ENCODE measurements at regions not wholly inside any gene's neighbourhood (a gene's known extent, or its start where the extent isn't known, plus 50 kb on each side); places are given as distances from the start of the nearest gene placed in this dataset.
A peak's percentile ranks its signal among the peaks of the same experiment; 100 is the strongest.

DNA sequence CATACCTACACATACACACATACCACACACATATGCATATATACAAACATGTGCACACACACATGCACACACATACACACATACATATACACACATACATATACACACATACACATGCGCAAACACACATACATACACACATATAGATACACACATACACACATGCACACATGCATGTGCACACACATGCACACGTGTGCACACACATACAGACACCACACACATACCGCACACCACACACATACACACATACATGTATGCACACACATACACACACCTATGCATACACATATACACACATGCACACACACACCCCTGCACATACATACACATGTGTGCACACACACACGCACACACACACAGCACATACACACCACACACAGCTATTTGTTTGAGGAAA, 236.5 kb downstream of the WDR11 start (continued):
- TF ChIP-seq, protein P1, sequence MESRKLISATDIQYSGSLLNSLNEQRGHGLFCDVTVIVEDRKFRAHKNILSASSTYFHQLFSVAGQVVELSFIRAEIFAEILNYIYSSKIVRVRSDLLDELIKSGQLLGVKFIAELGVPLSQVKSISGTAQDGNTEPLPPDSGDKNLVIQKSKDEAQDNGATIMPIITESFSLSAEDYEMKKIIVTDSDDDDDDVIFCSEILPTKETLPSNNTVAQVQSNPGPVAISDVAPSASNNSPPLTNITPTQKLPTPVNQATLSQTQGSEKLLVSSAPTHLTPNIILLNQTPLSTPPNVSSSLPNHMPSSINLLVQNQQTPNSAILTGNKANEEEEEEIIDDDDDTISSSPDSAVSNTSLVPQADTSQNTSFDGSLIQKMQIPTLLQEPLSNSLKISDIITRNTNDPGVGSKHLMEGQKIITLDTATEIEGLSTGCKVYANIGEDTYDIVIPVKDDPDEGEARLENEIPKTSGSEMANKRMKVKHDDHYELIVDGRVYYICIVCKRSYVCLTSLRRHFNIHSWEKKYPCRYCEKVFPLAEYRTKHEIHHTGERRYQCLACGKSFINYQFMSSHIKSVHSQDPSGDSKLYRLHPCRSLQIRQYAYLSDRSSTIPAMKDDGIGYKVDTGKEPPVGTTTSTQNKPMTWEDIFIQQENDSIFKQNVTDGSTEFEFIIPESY (IDR thresholded peaks at IDR 0.05; ENCODE audit: extremely low read depth, insufficient replicate concordance, low read length): no peak
- TF ChIP-seq ELF1 (IDR thresholded peaks at IDR 0.05; ENCODE audit: borderline replicate concordance, low read depth): no peak
- TF ChIP-seq FOSL1 (IDR thresholded peaks at IDR 0.05; ENCODE audit: low read depth): no peak

DNA sequence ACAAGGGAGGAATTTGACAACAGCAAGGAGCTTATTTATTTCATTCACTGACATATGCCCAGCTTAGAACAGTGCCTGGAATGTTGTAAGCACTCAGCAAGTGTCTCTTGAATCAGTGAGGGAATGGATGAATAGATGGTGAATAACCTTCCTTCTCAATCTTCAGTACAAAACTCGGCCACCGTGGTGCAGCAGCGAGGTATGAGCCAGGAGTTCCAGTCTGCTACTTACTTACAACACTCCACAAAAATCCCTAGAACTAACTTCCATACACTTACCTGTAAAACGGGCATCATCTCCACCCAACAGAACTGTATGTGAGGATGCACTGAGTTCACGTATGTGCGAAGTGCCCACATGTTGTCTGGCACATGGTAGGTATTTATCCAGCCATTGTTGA, 237.4 kb downstream of the WDR11 start:
- Histone ChIP-seq H3K27ac (ENCODE audit: low read depth, low read length) (no peak overlapping the region), H3K9me3 (ENCODE audit: control insufficient read depth in 1 of 2, insufficient read depth in 1 of 2, low read depth in 1 of 2, low read length in 2 of 2) (no peaks in the 10 kb centered on the region), H3K79me2 (ENCODE audit: insufficient read depth, low read length) (no peaks in the 10 kb centered on the region), H3K36me3 (ENCODE audit: control insufficient read depth in 1 of 2, insufficient read depth in 2 of 2, low read length in 2 of 2) (no peaks in the 10 kb centered on the region), H2AFZ (ENCODE audit: low read depth, low read length, poor library complexity, severe bottlenecking) (no peak overlapping the region), H3K9ac (ENCODE audit: low read length) (no peak overlapping the region), H3K9me2 (ENCODE audit: insufficient read depth) (no peaks in the 10 kb centered on the region), H3K4me1 (ENCODE audit: control insufficient read depth in 1 of 2, insufficient read depth in 2 of 2, low read length in 2 of 2) (peaks cover 7 to 13% of the 10 kb centered on the region in 2 experiments; a peak in 3 of 4 replicates), H3K4me3 (replicated peaks in 1 of 2; ENCODE audit: low read depth in 1 of 2, low read length in 2 of 2) (no peak overlapping the region), H3K4me2 (ENCODE audit: low read length) (no peak overlapping the region), H4K20me1 (ENCODE audit: insufficient read depth) (no peaks in the 10 kb centered on the region), H3K27me3 (ENCODE audit: insufficient read depth, low read length) (0 out of 2 replicates have a peak, but pooled peaks cover 5% of the 10 kb centered on the region)
- no peak for TF ChIP-seq SRF (IDR thresholded peaks at IDR 0.05; ENCODE audit: low read depth)
- TF ChIP-seq EGR1 (IDR thresholded peaks at IDR 0.05; ENCODE audit: low read depth): no peak
- TF ChIP-seq, protein P2, sequence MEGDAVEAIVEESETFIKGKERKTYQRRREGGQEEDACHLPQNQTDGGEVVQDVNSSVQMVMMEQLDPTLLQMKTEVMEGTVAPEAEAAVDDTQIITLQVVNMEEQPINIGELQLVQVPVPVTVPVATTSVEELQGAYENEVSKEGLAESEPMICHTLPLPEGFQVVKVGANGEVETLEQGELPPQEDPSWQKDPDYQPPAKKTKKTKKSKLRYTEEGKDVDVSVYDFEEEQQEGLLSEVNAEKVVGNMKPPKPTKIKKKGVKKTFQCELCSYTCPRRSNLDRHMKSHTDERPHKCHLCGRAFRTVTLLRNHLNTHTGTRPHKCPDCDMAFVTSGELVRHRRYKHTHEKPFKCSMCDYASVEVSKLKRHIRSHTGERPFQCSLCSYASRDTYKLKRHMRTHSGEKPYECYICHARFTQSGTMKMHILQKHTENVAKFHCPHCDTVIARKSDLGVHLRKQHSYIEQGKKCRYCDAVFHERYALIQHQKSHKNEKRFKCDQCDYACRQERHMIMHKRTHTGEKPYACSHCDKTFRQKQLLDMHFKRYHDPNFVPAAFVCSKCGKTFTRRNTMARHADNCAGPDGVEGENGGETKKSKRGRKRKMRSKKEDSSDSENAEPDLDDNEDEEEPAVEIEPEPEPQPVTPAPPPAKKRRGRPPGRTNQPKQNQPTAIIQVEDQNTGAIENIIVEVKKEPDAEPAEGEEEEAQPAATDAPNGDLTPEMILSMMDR (IDR thresholded peaks at IDR 0.05 in 2 of 3, conservative IDR thresholded peaks at IDR 0.05 in 1 of 3; ENCODE audit: borderline replicate concordance in 1 of 3, insufficient read depth in 1 of 3, low read depth in 2 of 3, low read length in 2 of 3): peak; percentile 35 to 60 (median 38); a peak in 4 of 6 replicates
- no peak for TF ChIP-seq EZH2phosphoT487 (IDR thresholded peaks at IDR 0.05; ENCODE audit: borderline replicate concordance)
- TF ChIP-seq, protein P3, sequence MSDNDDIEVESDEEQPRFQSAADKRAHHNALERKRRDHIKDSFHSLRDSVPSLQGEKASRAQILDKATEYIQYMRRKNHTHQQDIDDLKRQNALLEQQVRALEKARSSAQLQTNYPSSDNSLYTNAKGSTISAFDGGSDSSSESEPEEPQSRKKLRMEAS (IDR thresholded peaks at IDR 0.05): no peak
- TF ChIP-seq, protein P1 (IDR thresholded peaks at IDR 0.05; ENCODE audit: extremely low read depth, insufficient replicate concordance, low read length): no peak
- peak; percentile 64 for TF ChIP-seq RAD21 (IDR thresholded peaks at IDR 0.05; ENCODE audit: low read depth)
- no peak for TF ChIP-seq YY1 (IDR thresholded peaks at IDR 0.05; ENCODE audit: extremely low read depth, insufficient replicate concordance, low read depth, low read length)
- no peak for TF ChIP-seq TCF7L2 (IDR thresholded peaks at IDR 0.05; ENCODE audit: borderline replicate concordance, extremely low read depth, insufficient read depth, insufficient read length)
- TF ChIP-seq JUND (IDR thresholded peaks at IDR 0.05): no peak
- TF ChIP-seq ZFX (IDR thresholded peaks at IDR 0.05): no peak
- RAD21 ChIA-PET (ENCODE audit: low non-redundant PET in 1 of 2, low total read pairs in 2 of 2, uncharacterized antibody in 2 of 2, unreplicated experiment in 2 of 2): no interaction called here
- intact Hi-C loops (cut with micrococcal nuclease): loop anchor here (1.0 kb wide), 2 partner anchors 520 to 646 kb away; no protein-coding TSS in a partner anchor
- CTCF ChIA-PET: interaction anchor here (1.1 kb wide), 1 partner anchor 18 kb away, joined by 3 read pairs; no protein-coding TSS in a partner anchor
- no TSS peak for BruUV-seq (replicated peaks)
- no peak for DNase-seq (ENCODE audit: low read depth, low spot score)
- ATAC-seq: peak; percentile 84
- POLR2A ChIA-PET: no interaction called here
